ENCODE measurements at regions not wholly inside any gene's neighbourhood (a gene's known extent, or its start where the extent isn't known, plus 50 kb on each side); places are given as distances from the start of the nearest gene placed in this dataset.

- ChIA-PET POLR2A (no interaction called here), CTCF (ENCODE audit: low intra/inter-chr PET ratio) (no interaction called here)
These were observed 303.4 kb downstream of the FAT3 start for GRCh38 chr11:92528001-92528400.

GRCh38 chr11:92531065-92531739 is 306.6 kb downstream of the FAT3 start:
- ChIA-PET POLR2A (no interaction called here), CTCF (ENCODE audit: low intra/inter-chr PET ratio) (no interaction called here)
- FAIRE-seq: no peak
- Histone ChIP-seq H3K36me3 (ENCODE audit: control insufficient read depth, insufficient read depth, low read length) (no peaks in the 10 kb centered on the region), H3K79me2 (ENCODE audit: control insufficient read depth, insufficient read depth, low read length) (no peaks in the 10 kb centered on the region), H2AFZ (ENCODE audit: low read depth, low read length) (no peak overlapping the region), H4K20me1 (replicated peaks; ENCODE audit: control insufficient read depth, insufficient read depth, low read length) (no peaks in the 10 kb centered on the region), H3K4me3 (no peak overlapping the region), H3K4me1 (replicated peaks in 1 of 2; ENCODE audit: control insufficient read depth in 2 of 2, insufficient read depth in 2 of 2, low read length in 2 of 2) (no peaks in the 10 kb centered on the region), H3K9ac (ENCODE audit: insufficient read depth in 1 of 2, low read depth in 2 of 2, low read length in 2 of 2) (no peak overlapping the region), H3K9me1 (ENCODE audit: control insufficient read depth, insufficient read depth, low read length) (no peaks in the 10 kb centered on the region), H3K9me3 (replicated peaks; ENCODE audit: control insufficient read depth, insufficient read depth, low read depth, low read length) (no peaks in the 10 kb centered on the region), H3K27ac (ENCODE audit: extremely low read depth, low read depth, low read length) (no peak overlapping the region), H3K27me3 (ENCODE audit: control insufficient read depth in 2 of 2, insufficient read depth in 2 of 2, low read length in 2 of 2) (no peaks in the 10 kb centered on the region), H3K4me2 (ENCODE audit: insufficient read depth, low read length) (no peak overlapping the region)
- ATAC-seq: no peak
- intact Hi-C loops (cut with micrococcal nuclease) (no loop called here), in situ Hi-C loops (cut with MboI) (no loop called here)
- WGBS (ENCODE audit: insufficient coverage, low coverage, missing lambda C conversion rate): 3% methylated on average over 7 of the region's 7 CpGs
- no peak for DNase-seq (ENCODE audit: extremely low read depth in 1 of 4, low spot score in 3 of 4)
- BruUV-seq (replicated peaks): no TSS peak
- TF ChIP-seq CGGBP1 (CRISPR knock-in tag; IDR thresholded peaks at IDR 0.05) (no peak), ZNF134 (CRISPR knock-in tag; conservative IDR thresholded peaks at IDR 0.05) (no peak), NCOA4 (IDR thresholded peaks at IDR 0.05; ENCODE audit: partially characterized antibody) (no peak), THRAP3 (IDR thresholded peaks at IDR 0.05; ENCODE audit: borderline replicate concordance) (no peak), ARHGAP35 (IDR thresholded peaks at IDR 0.05; ENCODE audit: partially characterized antibody) (no peak), ZNF76 (CRISPR knock-in tag; IDR thresholded peaks at IDR 0.05; ENCODE audit: borderline replicate concordance) (no peak), ATF2 (CRISPR knock-in tag; IDR thresholded peaks at IDR 0.05) (no peak), ETV5 (CRISPR knock-in tag; IDR thresholded peaks at IDR 0.05; ENCODE audit: low read depth) (no peak), SLC30A9 (CRISPR knock-in tag; IDR thresholded peaks at IDR 0.05) (no peak), VEZF1 (CRISPR knock-in tag; IDR thresholded peaks at IDR 0.05) (no peak)

More at GRCh38 chr11:92528001-92528400, 303.4 kb downstream of the FAT3 start:
- Histone ChIP-seq H3K4me2 (ENCODE audit: insufficient read depth, low read length) (no peak overlapping the region), H3K27ac (ENCODE audit: extremely low read depth, low read depth, low read length) (no peak overlapping the region), H2AFZ (ENCODE audit: low read depth, low read length) (no peak overlapping the region), H3K9me1 (ENCODE audit: control insufficient read depth, insufficient read depth, low read length) (no peaks in the 10 kb centered on the region), H3K9ac (ENCODE audit: insufficient read depth in 1 of 2, low read depth in 2 of 2, low read length in 2 of 2) (no peak overlapping the region), H3K4me1 (replicated peaks in 1 of 2; ENCODE audit: control insufficient read depth in 2 of 2, insufficient read depth in 2 of 2, low read length in 2 of 2) (no peaks in the 10 kb centered on the region), H3K36me3 (ENCODE audit: control insufficient read depth, insufficient read depth, low read length) (no peaks in the 10 kb centered on the region), H4K20me1 (replicated peaks; ENCODE audit: control insufficient read depth, insufficient read depth, low read length) (no peaks in the 10 kb centered on the region), H3K4me3 (no peak overlapping the region), H3K27me3 (ENCODE audit: control insufficient read depth in 2 of 2, insufficient read depth in 2 of 2, low read length in 2 of 2) (no peaks in the 10 kb centered on the region), H3K79me2 (ENCODE audit: control insufficient read depth, insufficient read depth, low read length) (no peaks in the 10 kb centered on the region), H3K9me3 (replicated peaks; ENCODE audit: control insufficient read depth, insufficient read depth, low read depth, low read length) (no peaks in the 10 kb centered on the region)
- in situ Hi-C loops (cut with MboI): no loop called here
- DNase-seq (ENCODE audit: extremely low read depth in 1 of 4, low spot score in 3 of 4): no peak
- no peak for FAIRE-seq
- intact Hi-C loops (cut with micrococcal nuclease): no loop called here
- no peak for TF ChIP-seq THRAP3 (IDR thresholded peaks at IDR 0.05; ENCODE audit: borderline replicate concordance)
- ATAC-seq: no peak
- 0% methylated on average over 6 of the region's 6 CpGs for WGBS (ENCODE audit: insufficient coverage, low coverage, missing lambda C conversion rate)
- no TSS peak for BruUV-seq (replicated peaks)

Data from K562 (cell line).